WTC11 (cell line): ENCODE measurements at regions not wholly inside any gene's neighbourhood (a gene's known extent, or its start where the extent isn't known, plus 50 kb on each side); places are given as distances from the start of the nearest gene placed in this dataset.

Experiments
- CREM ChIP-seq: sonication (generic); formaldehyde crosslinking; IDR thresholded peaks from 2 replicates; pipeline ENCODE4 v1.8.1; 2022; ENCODE audit warnings: mild to moderate bottlenecking, missing genetic modification reagents, moderate library complexity
- ESRRA ChIP-seq: sonication (generic); formaldehyde crosslinking; IDR thresholded peaks from 2 replicates; pipeline ENCODE4 v1.8.1; 2022; ENCODE audit warnings: mild to moderate bottlenecking, missing genetic modification reagents, borderline replicate concordance
- ETV6 ChIP-seq: sonication (generic); formaldehyde crosslinking; IDR thresholded peaks from 2 replicates; pipeline ENCODE4 v1.8.1; 2022; ENCODE audit warnings: mild to moderate bottlenecking, missing genetic modification reagents
- FOXJ3 ChIP-seq: sonication (generic); formaldehyde crosslinking; IDR thresholded peaks from 2 replicates; pipeline ENCODE4 v1.9.0; 2021; ENCODE audit warnings: missing genetic modification reagents, mild to moderate bottlenecking, borderline replicate concordance
- GABPB1 ChIP-seq: sonication (generic); formaldehyde crosslinking; IDR thresholded peaks from 2 replicates; pipeline ENCODE4 v1.8.1; 2023; ENCODE audit warnings: mild to moderate bottlenecking, missing genetic modification reagents
- IRF2 ChIP-seq: sonication (generic); formaldehyde crosslinking; IDR thresholded peaks from 2 replicates; pipeline ENCODE4 v1.8.0; 2022; ENCODE audit warnings: low read depth, missing genetic modification reagents, borderline replicate concordance
- KAT7 ChIP-seq: sonication (generic); formaldehyde crosslinking; IDR thresholded peaks from 2 replicates; pipeline ENCODE4 v1.8.1; 2023; ENCODE audit warnings: missing genetic modification reagents, mild to moderate bottlenecking, borderline replicate concordance
- NFYB ChIP-seq: sonication (generic); formaldehyde crosslinking; conservative IDR thresholded peaks from 2 replicates; pipeline ENCODE4 v1.8.0; 2022; ENCODE audit warnings: low read depth, missing genetic modification reagents
- NR2C2 ChIP-seq: sonication (generic); formaldehyde crosslinking; IDR thresholded peaks from 2 replicates; pipeline ENCODE4 v1.8.0; 2022; ENCODE audit warnings: mild to moderate bottlenecking, missing genetic modification reagents
- SMAD4 ChIP-seq: sonication (generic); formaldehyde crosslinking; IDR thresholded peaks from 2 replicates; pipeline ENCODE4 v1.8.0; 2022; ENCODE audit warnings: mild to moderate bottlenecking, missing genetic modification reagents
- TEAD4 ChIP-seq: sonication (generic); formaldehyde crosslinking; IDR thresholded peaks from 2 replicates; pipeline ENCODE4 v1.8.0; 2022; ENCODE audit warnings: mild to moderate bottlenecking, missing genetic modification reagents
- ZNF317 ChIP-seq: sonication (generic); formaldehyde crosslinking; IDR thresholded peaks from 2 replicates; pipeline ENCODE4 v1.8.1; 2023; ENCODE audit warnings: low read depth, mild to moderate bottlenecking, moderate library complexity, missing genetic modification reagents, borderline replicate concordance
- TF ChIP-seq, protein P1 (sequence below): fragments of 200-600 bp; IDR thresholded peaks from 2 replicates; pipeline ENCODE4 v1.8.0; 2022; ENCODE audit warnings: antibody characterized with exemption
- TF ChIP-seq, protein P2 (sequence below): sonication (generic); formaldehyde crosslinking; IDR thresholded peaks from 2 replicates; pipeline ENCODE4 v1.8.1; 2023; ENCODE audit warnings: mild to moderate bottlenecking, missing genetic modification reagents

DNA sequence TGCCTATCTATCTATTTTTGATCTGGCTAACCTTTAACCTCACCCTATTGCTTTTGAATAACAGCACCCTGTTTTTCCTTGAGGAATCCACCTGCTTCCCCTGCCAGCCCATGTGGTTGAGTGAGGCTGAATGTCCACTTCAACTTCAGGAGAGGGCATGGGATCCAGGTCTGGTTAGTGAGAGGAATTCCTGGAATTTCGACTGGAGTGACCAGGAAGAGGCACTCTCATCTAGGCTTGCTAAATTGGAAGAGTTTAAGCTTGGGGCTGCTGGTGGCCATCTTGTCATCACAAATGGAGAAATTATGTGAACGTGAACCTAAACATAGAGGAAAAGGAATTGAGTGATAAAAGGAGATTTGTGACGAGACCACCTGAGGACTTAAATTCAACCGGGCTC, 322.1 kb downstream of the OSTF1 start:
- TF ChIP-seq CREM (CRISPR knock-in tag) (no peak), ZNF317 (no peak), NFYB (CRISPR knock-in tag) (no peak), TEAD4 (no peak), GABPB1 (CRISPR knock-in tag) (no peak), IRF2 (CRISPR knock-in tag) (no peak), FOXJ3 (CRISPR knock-in tag) (no peak), NR2C2 (no peak), SMAD4 (no peak), ETV6 (CRISPR knock-in tag) (no peak), ESRRA (CRISPR knock-in tag) (no peak), KAT7 (no peak)
- TF ChIP-seq, protein P1, sequence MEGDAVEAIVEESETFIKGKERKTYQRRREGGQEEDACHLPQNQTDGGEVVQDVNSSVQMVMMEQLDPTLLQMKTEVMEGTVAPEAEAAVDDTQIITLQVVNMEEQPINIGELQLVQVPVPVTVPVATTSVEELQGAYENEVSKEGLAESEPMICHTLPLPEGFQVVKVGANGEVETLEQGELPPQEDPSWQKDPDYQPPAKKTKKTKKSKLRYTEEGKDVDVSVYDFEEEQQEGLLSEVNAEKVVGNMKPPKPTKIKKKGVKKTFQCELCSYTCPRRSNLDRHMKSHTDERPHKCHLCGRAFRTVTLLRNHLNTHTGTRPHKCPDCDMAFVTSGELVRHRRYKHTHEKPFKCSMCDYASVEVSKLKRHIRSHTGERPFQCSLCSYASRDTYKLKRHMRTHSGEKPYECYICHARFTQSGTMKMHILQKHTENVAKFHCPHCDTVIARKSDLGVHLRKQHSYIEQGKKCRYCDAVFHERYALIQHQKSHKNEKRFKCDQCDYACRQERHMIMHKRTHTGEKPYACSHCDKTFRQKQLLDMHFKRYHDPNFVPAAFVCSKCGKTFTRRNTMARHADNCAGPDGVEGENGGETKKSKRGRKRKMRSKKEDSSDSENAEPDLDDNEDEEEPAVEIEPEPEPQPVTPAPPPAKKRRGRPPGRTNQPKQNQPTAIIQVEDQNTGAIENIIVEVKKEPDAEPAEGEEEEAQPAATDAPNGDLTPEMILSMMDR: no peak
- TF ChIP-seq, protein P2, sequence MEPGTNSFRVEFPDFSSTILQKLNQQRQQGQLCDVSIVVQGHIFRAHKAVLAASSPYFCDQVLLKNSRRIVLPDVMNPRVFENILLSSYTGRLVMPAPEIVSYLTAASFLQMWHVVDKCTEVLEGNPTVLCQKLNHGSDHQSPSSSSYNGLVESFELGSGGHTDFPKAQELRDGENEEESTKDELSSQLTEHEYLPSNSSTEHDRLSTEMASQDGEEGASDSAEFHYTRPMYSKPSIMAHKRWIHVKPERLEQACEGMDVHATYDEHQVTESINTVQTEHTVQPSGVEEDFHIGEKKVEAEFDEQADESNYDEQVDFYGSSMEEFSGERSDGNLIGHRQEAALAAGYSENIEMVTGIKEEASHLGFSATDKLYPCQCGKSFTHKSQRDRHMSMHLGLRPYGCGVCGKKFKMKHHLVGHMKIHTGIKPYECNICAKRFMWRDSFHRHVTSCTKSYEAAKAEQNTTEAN (CRISPR knock-in tag): no peak
